Globus pallidus (tissue), 1 donor: ENCODE measurements at regions not wholly inside any gene's neighbourhood (a gene's known extent, or its start where the extent isn't known, plus 50 kb on each side); places are given as distances from the start of the nearest gene placed in this dataset.

Experiments
- DNase-seq: peaks from one replicate; pipeline ENCODE4 v3.0.0-alpha.2; 2015; ENCODE audit warnings: low spot score

DNA sequence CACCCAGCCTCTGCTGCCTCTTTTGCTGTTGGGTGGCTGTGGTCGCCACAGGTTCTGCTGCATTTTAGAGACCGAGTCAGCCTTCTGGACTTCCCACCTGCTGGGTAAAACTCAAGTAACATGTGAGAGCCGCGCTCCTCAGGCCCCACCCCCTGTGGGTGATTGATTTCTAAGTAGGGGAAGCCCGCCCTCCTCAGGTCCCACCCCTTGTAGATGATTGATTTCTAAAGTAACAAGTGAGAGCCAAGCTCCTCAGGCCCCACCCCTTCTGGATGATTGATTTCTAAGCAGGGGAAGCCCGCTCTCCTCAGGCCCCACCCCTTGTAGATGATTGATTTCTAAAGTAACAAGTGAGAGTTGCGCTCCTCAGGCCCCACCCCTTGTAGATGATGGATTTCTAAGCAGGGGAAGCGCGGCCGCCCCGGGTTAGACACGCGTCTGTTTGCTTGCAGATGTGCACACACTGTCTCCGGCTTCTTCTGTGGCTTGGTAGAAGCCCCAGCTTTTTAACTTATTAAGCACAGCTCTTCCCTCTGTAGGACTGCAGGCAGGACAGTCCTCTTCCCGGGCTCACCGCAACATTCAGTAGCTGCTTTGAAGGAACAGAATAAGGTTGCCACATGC, 83.4 kb downstream of the FAM43A start:
- peak; percentile 96 for DNase-seq

DNA sequence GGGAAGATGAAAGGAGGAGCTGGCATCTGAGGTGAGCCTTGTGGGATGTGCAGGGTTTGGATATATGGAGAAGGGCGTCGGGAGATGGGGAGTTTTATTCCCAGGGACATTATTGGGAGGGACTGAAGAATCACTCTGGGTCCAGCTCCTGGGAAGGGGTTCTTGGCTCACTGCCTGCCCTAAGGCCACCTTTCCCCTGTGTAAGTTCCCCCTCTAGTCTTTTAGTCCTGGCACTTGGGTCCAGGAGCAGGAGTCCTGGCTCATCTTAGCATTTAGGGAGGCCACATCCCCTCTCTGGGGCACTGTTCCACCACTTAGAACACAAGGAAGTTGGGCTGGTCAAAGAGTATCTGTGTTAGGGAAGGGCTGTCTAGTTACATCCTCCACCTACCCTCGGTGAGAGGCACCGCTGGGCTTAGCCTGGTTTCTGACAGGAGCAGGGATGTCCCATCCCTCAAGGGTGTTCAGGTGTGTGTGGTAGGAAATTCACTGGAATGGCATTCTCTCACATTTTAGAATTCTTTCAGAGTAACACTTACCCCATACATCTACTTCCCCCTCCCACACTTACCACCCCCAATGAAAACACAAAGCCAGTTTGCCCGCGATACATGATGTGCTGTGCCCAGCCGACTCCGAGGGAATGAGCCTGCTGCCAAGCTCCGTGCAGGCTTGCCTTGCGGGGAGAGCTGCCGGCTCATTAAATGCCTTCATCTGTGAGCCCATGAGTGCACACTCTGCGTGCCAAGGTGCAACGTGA, 86.7 kb downstream of the FAM43A start:
- no peak for DNase-seq

GRCh38 chr3:194773216-194773615, 87.5 kb downstream of the FAM43A start:
- DNase-seq, result no peak

- DNase-seq, result no peak
Measured at GRCh38 chr3:194773771-194774455, 88.2 kb downstream of the FAM43A start.

GRCh38 chr3:194775266-194775665, 89.6 kb downstream of the FAM43A start:
- no peak for DNase-seq

GRCh38 chr3:194775731-194776130, 90.0 kb downstream of the FAM43A start:
- DNase-seq, result no peak

- no peak for DNase-seq
Measured at GRCh38 chr3:194777729-194778128, 92.0 kb downstream of the FAM43A start.

DNA sequence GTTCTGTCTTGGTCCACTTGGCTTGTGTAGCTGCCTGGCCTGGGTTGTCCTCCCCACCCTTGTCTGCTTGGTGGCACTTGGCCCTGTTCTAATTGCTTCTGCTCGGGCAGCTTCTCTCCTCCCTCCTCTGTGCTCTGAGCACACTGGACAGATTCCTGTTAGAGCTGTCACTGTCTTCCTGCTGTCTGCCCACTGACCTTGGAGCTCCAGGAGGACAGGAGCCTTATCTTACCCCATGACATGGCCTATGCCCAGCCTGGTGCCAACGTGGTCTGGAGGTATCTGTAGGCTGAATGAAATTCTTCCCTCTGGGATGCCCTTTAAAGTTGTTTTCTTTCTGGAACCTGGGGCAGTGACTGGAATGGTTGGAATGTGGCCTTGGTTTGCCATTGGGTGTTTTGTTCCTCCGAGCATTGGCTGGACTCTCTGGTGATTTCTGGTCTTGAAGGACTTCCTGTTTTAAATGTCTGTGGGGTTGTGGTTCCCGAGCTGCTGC, 94.1 kb downstream of the FAM43A start:
- DNase-seq, result no peak

DNA sequence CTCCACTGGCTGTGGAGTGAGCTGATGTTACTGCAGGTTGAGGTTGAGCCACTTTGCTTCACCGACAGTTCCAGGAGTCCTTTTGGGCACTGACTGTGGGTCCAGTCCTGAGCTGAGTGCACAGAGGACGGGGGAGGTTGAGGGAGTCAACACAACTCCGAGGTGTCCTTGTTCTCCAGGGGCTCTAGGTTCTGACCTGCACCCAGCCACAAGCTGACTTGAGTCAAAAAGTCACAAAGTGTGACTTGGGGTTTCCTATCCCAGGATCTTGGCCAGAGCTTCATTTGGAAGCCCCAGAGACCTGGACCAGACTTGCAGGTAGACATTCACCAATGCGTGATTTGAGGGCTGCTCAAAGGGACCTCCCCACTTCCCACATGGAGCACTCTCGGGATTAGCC, 95.0 kb downstream of the FAM43A start:
- DNase-seq, result no peak

DNA sequence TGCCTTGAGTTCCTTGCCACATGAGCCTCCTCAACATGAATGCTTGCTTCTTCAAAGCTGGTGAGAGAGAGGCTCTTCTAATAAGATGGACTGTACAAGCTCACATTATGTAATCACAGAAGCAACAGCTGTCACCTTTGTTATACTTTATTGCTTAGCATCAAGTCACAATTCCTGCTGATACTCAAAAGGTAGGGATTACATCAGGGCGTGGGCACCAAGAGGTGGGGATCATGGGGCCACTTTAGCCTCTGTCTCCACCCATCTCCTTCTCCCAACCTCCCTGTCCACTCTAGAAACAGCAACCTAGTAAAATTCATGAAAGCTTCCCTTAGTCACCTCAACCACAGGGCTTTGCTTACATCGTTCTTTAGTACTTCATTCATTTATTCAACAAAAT, 95.9 kb downstream of the FAM43A start:
- no peak for DNase-seq

GRCh38 chr3:194782698-194783404, 97.2 kb downstream of the FAM43A start:
- DNase-seq, result no peak

- no peak for DNase-seq
Measured at GRCh38 chr3:194784361-194784760, 98.7 kb downstream of the FAM43A start.

DNA sequence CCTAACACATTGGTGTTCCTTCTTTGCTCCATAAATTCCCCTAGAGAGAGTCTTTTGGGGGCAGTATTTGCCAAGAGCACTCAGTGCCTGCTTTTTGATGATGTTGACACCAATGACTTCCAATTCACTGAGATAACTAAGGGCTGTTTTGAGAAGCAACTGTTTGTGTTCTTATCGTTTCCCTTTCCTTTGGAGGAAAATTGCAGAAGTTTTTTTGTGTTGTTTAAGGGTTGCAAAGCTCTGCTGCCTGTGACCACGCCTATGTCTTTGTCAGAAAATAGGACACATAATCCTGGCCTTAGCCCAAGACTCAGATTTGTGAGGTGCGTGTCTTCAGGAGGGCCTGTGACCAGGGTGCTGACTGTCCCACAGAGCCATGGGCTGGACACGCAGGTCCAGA, 99.6 kb downstream of the FAM43A start:
- peak; percentile 12 for DNase-seq

GRCh38 chr3:194787072-194787471, 101.4 kb downstream of the FAM43A start:
- DNase-seq, result no peak

DNA sequence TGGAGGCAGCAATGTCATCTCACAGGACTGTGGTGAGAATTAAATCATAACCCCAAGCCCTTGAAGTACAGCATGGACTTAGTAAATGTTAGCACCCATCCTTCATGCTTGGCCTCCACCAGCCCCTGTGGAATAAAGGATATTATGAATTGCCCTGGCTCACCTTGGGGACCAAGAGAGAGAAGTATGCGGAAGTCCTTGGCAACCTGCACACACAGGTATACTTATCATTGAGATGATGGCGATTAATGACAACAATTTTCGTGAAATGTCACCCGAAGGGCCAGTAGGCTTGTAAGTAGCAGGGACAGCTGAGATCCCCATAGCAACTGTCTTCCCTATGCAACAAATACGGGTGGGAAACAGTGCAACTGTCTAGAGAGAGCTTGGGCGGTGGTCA, 102.0 kb downstream of the FAM43A start:
- no peak for DNase-seq

DNA sequence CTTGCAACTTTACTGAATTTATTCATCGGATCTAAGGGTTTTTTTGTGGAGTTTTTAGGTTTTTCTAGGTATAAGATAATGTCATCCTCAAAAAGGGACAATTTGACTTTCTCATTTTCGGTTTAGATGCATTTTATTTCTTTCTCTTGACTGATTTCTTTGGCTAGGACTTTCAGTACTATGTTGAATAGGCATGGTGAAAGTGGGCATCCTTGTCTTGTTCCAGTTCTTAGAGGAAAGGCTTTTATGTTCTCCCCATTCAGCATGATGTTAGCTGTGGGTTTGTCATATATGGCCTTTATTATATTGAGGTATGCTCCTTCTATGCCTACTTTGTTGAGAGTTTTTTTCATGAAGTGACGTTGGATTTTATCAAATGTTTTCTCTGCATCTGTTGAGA, 106.7 kb downstream of the FAM43A start:
- no peak for DNase-seq

DNA sequence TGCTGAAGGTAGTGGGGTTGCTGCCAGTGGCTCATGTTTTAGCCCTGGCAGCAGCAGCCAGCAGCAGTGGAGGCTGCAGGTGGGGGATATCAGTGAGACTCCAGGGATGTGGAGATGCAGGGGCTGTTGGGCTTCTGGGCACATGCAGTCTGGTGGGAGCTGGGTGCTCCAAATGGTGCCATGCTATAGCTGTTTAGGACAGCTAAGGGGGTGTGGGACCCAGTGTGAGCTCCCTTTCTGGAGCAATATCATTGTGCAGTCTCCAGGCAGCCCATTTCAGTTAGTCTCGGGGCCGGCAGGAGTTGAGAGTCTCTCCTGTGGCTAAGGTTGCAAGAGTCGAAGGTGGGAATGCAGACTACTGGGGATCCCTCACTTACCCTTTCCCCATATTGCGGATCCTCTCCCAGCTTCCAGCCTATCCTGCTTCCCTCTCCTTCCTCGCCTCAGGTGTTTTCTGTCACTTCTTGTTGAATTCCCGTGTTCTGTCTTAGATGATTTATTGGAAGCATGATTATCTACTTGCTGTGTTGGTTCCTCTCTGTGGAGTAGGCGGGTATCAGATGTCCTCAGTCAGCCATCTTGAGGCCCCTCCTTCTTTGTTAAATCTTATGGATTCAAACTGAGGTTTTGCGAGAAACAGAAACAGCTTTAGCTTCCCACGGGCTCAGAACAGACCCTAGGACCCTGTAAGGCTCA, 112.0 kb downstream of the FAM43A start:
- no peak for DNase-seq

DNA sequence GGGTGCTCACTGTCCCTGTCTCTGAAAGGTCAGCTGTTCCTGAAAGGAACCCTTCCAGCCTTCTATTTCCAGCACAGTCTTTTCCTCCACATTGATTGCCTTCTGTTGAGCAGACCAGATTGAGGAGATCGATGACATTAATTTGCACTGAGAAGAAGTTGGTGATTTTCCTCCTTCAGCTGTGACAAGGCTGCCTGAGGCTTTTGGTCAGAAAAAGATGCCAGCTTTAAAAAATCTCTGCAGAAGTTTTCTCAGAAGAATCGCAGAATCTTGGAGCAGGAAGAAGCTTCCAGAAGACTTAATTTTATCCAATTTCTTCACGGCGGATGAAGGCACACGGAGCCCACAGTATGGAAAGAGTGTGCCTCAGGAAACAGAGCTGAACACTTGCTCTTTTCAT, 112.8 kb downstream of the FAM43A start:
- DNase-seq, result no peak

DNA sequence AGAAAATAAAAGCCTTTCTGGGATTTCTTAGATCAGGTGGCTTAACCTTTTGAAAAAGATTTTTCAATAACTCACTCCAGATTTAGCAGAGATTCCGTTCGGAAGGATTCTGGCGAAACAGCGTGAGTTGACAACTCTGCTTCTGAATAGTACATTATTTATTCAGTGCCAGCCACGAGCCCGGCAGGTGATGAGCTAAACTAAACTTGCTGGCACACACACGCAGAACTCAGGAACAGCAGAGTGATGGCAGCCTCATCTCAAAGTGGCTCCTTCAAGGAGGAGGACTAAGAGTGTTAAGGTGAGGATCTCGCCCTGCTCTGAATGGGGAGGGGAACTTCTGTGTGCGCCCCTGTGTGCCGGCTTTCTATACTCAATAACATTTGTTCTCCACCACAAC, 114.3 kb downstream of the FAM43A start:
- no peak for DNase-seq

GRCh38 chr3:194801461-194802432, 116.1 kb downstream of the FAM43A start:
- DNase-seq, result peak; percentile 7

GRCh38 chr3:194804796-194805195, 119.1 kb downstream of the FAM43A start:
- no peak for DNase-seq
